ENCODE measurements at regions not wholly inside any gene's neighbourhood (a gene's known extent, or its start where the extent isn't known, plus 50 kb on each side); places are given as distances from the start of the nearest gene placed in this dataset.

DNA sequence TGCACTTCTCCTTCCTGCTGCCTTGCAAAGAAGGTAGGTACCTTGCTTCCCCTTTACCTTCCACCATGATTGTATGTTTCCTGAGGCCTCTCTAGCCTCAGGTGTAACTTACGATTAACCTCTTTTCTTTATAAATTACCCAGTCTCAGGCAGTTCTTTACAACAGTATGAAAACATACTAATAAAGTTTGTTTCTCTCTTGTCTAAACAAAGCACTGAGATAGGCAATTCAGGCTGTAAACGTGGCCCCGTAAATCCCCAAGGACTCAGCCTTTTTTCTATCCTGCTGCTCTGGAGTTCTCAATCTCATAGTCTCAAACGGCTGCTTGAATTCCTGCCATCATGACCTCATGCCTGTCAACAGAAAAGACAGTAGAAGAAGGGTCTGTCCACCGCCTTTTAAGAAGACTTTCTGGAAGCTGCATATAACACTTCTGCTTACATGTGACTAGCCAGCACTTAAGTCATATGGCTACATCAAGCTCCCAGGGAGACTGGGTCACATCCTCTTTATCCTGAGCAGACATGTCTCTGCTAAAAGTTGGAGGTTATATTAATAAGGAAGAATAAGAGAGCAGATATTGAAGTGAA lies 257.8 kb downstream of the EBLN2 start:
- Histone ChIP-seq H3K27ac (ENCODE audit: low read depth, low read length) (no peak overlapping the region), H3K4me1 (ENCODE audit: control insufficient read depth, insufficient read depth, low read length, unreplicated experiment) (no peaks in the 10 kb centered on the region), H3K36me3 (ENCODE audit: insufficient read depth, low read length) (no peaks in the 10 kb centered on the region)

GRCh38 chr3:73321286-73321999 lies 260.0 kb downstream of the EBLN2 start:
- no peaks in the 10 kb centered on the region for H3K36me3 ChIP-seq (ENCODE audit: insufficient read depth, low read length)
- H3K4me1 ChIP-seq (ENCODE audit: control insufficient read depth, insufficient read depth, low read length, unreplicated experiment) = no peaks in the 10 kb centered on the region
- H3K27ac ChIP-seq (ENCODE audit: low read depth, low read length) = no peak overlapping the region
- no peaks in the 10 kb centered on the region for H3K79me2 ChIP-seq (ENCODE audit: control insufficient read depth, insufficient read depth, low read length, unreplicated experiment)
- peaks cover 50% of the 10 kb centered on the region for H3K27me3 ChIP-seq (ENCODE audit: insufficient read depth, low read length)
- no peak overlapping the region for H2AFZ ChIP-seq (ENCODE audit: low read length, unreplicated experiment)
- no peak overlapping the region for H3K4me3 ChIP-seq (ENCODE audit: low read depth, low read length)

More for the DNA sequence above, 257.8 kb downstream of the EBLN2 start:
- H3K27me3 ChIP-seq (ENCODE audit: insufficient read depth, low read length) = peaks cover 36% of the 10 kb centered on the region
- no peaks in the 10 kb centered on the region for H3K79me2 ChIP-seq (ENCODE audit: control insufficient read depth, insufficient read depth, low read length, unreplicated experiment)
- no peak overlapping the region for H3K4me3 ChIP-seq (ENCODE audit: low read depth, low read length)
- H2AFZ ChIP-seq (ENCODE audit: low read length, unreplicated experiment) = no peak overlapping the region

GRCh38 chr3:73324203-73325155 lies 263.0 kb downstream of the EBLN2 start:
- H3K79me2 ChIP-seq (ENCODE audit: control insufficient read depth, insufficient read depth, low read length, unreplicated experiment) = no peaks in the 10 kb centered on the region
- no peak overlapping the region for H3K27ac ChIP-seq (ENCODE audit: low read depth, low read length)
- H3K4me3 ChIP-seq (ENCODE audit: low read depth, low read length) = no peak overlapping the region
- no peaks in the 10 kb centered on the region for H3K4me1 ChIP-seq (ENCODE audit: control insufficient read depth, insufficient read depth, low read length, unreplicated experiment)
- H3K36me3 ChIP-seq (ENCODE audit: insufficient read depth, low read length) = no peaks in the 10 kb centered on the region
- no peak overlapping the region for H2AFZ ChIP-seq (ENCODE audit: low read length, unreplicated experiment)
- peaks cover 40% of the 10 kb centered on the region for H3K27me3 ChIP-seq (ENCODE audit: insufficient read depth, low read length)

GRCh38 chr3:73326396-73326795 lies 264.9 kb downstream of the EBLN2 start:
- H3K4me1 ChIP-seq (ENCODE audit: control insufficient read depth, insufficient read depth, low read length, unreplicated experiment) = no peaks in the 10 kb centered on the region
- H2AFZ ChIP-seq (ENCODE audit: low read length, unreplicated experiment) = no peak overlapping the region
- peaks cover 50% of the 10 kb centered on the region for H3K27me3 ChIP-seq (ENCODE audit: insufficient read depth, low read length)
- H3K27ac ChIP-seq (ENCODE audit: low read depth, low read length) = no peak overlapping the region
- H3K4me3 ChIP-seq (ENCODE audit: low read depth, low read length) = no peak overlapping the region
- H3K79me2 ChIP-seq (ENCODE audit: control insufficient read depth, insufficient read depth, low read length, unreplicated experiment) = no peaks in the 10 kb centered on the region
- H3K36me3 ChIP-seq (ENCODE audit: insufficient read depth, low read length) = no peaks in the 10 kb centered on the region

DNA sequence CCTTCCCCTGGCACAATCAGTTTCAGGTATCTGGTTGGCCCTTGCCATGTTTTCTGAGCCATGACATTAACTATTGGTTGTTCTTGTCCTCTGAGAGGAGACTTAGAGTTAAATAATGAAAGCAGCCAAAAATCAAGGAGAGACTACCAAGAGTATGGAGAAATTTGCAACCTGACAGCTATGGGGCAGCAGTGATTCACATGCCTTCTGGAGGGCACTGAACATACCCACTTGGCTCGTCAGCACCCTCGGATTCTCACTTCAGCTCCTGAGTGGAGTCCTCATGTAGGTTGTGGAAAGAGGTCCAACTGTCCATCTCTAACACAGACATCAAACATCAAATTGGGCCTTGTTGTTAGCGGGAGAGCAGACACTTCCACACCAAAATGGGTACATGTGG lies 265.6 kb downstream of the EBLN2 start:
- no peak overlapping the region for H3K4me3 ChIP-seq (ENCODE audit: low read depth, low read length)

More for the DNA sequence above, 265.6 kb downstream of the EBLN2 start:
- Histone ChIP-seq H3K4me1 (ENCODE audit: control insufficient read depth, insufficient read depth, low read length, unreplicated experiment) (no peaks in the 10 kb centered on the region), H3K79me2 (ENCODE audit: control insufficient read depth, insufficient read depth, low read length, unreplicated experiment) (no peaks in the 10 kb centered on the region), H2AFZ (ENCODE audit: low read length, unreplicated experiment) (no peak overlapping the region), H3K27ac (ENCODE audit: low read depth, low read length) (no peak overlapping the region), H3K27me3 (ENCODE audit: insufficient read depth, low read length) (peaks cover 53% of the 10 kb centered on the region), H3K36me3 (ENCODE audit: insufficient read depth, low read length) (no peaks in the 10 kb centered on the region)
